Neutrophil (primary cell): ENCODE measurements at regions not wholly inside any gene's neighbourhood (a gene's known extent, or its start where the extent isn't known, plus 50 kb on each side); places are given as distances from the start of the nearest gene placed in this dataset.

Source experiments
- H3K27ac ChIP-seq: fragments of 200-600 bp; sonication (generic); 2 replicates; pipeline ENCODE4 v1.5.1; 2016; ENCODE audit warnings: mild to moderate bottlenecking, moderate library complexity
- H3K27me3 ChIP-seq: fragments of 200-600 bp; sonication (generic); 2 replicates; pipeline ENCODE4 v1.6.0; 2016; ENCODE audit warnings: mild to moderate bottlenecking
- H3K36me3 ChIP-seq: fragments of 200-600 bp; sonication (generic); 2 replicates; pipeline ENCODE4 v1.5.1; 2017
- H3K4me1 ChIP-seq, 2 experiments: fragments of 200-600 bp in 1 of 2; sonication (generic) in 1 of 2; 1 replicate in 1 of 2; 2 replicates in 1 of 2; pipeline versions ENCODE4 v1.5.1 to v1.6.1; 2013 to 2016; ENCODE audit warnings: low read depth in 1 of 2, low read length in 1 of 2, mild to moderate bottlenecking in 1 of 2, moderate library complexity in 1 of 2; ENCODE audit not compliant: control insufficient read depth in 1 of 2, insufficient read depth in 1 of 2
- H3K4me3 ChIP-seq, 2 experiments: fragments of 200-600 bp in 1 of 2; sonication (generic) in 1 of 2; 1 replicate in 1 of 2; 2 replicates in 1 of 2; pipeline ENCODE4 v1.5.1; 2013 to 2016; ENCODE audit warnings: low read depth in 1 of 2, low read length in 1 of 2, mild to moderate bottlenecking in 1 of 2, moderate library complexity in 1 of 2
- H3K9me3 ChIP-seq: fragments of 200-600 bp; sonication (generic); 2 replicates; pipeline ENCODE4 v1.5.1; 2016
- CTCF ChIP-seq: fragments of 200-600 bp; sonication (generic); IDR thresholded peaks from 2 replicates; pipeline ENCODE4 v1.5.1; 2016; ENCODE audit warnings: antibody characterized with exemption

GRCh38 chr1:90370686-90371447 is 346.2 kb downstream of the BARHL2 start:
- Histone ChIP-seq H3K9me3 (no peaks in the 10 kb centered on the region), H3K4me3 (no peak overlapping the region), H3K27me3 (no peaks in the 10 kb centered on the region), H3K36me3 (no peaks in the 10 kb centered on the region), H3K4me1 (no peaks in the 10 kb centered on the region), H3K27ac (no peak overlapping the region)
- no peak for TF ChIP-seq CTCF

- TF ChIP-seq CTCF = no peak
- Histone ChIP-seq H3K27me3 (no peaks in the 10 kb centered on the region), H3K9me3 (no peaks in the 10 kb centered on the region), H3K4me1 (no peaks in the 10 kb centered on the region), H3K36me3 (no peaks in the 10 kb centered on the region), H3K4me3 (no peak overlapping the region), H3K27ac (no peak overlapping the region)
These were observed 354.9 kb downstream of the BARHL2 start for GRCh38 chr1:90362163-90362562.

GRCh38 chr1:90361026-90361425 is 356.1 kb downstream of the BARHL2 start:
- Histone ChIP-seq H3K4me1 (no peaks in the 10 kb centered on the region), H3K27ac (no peak overlapping the region), H3K27me3 (no peaks in the 10 kb centered on the region), H3K4me3 (no peak overlapping the region), H3K36me3 (no peaks in the 10 kb centered on the region), H3K9me3 (no peaks in the 10 kb centered on the region)
- no peak for TF ChIP-seq CTCF

GRCh38 chr1:90359994-90360393 is 357.1 kb downstream of the BARHL2 start:
- Histone ChIP-seq H3K4me3 (no peak overlapping the region), H3K36me3 (no peaks in the 10 kb centered on the region), H3K27ac (no peak overlapping the region), H3K27me3 (no peaks in the 10 kb centered on the region), H3K9me3 (no peaks in the 10 kb centered on the region), H3K4me1 (no peaks in the 10 kb centered on the region)
- TF ChIP-seq CTCF = no peak

GRCh38 chr1:90358448-90358847 is 358.7 kb downstream of the BARHL2 start:
- Histone ChIP-seq H3K27ac (no peak overlapping the region), H3K36me3 (no peaks in the 10 kb centered on the region), H3K27me3 (no peaks in the 10 kb centered on the region), H3K9me3 (no peaks in the 10 kb centered on the region), H3K4me1 (no peaks in the 10 kb centered on the region), H3K4me3 (no peak overlapping the region)
- no peak for TF ChIP-seq CTCF
